D341Med (cell line): ENCODE measurements at regions not wholly inside any gene's neighbourhood (a gene's known extent, or its start where the extent isn't known, plus 50 kb on each side); places are given as distances from the start of the nearest gene placed in this dataset.

Experiments used
- DNase-seq: peaks from one replicate; pipeline ENCODE4 v3.0.0; 2012; ENCODE audit warnings: low spot score

- no peak for DNase-seq
Observed at GRCh38 chr13:106350208-106350607, 185.3 kb downstream of the EFNB2 start.

- no peak for DNase-seq
Observed at GRCh38 chr13:106349080-106349931, 186.2 kb downstream of the EFNB2 start.

DNA sequence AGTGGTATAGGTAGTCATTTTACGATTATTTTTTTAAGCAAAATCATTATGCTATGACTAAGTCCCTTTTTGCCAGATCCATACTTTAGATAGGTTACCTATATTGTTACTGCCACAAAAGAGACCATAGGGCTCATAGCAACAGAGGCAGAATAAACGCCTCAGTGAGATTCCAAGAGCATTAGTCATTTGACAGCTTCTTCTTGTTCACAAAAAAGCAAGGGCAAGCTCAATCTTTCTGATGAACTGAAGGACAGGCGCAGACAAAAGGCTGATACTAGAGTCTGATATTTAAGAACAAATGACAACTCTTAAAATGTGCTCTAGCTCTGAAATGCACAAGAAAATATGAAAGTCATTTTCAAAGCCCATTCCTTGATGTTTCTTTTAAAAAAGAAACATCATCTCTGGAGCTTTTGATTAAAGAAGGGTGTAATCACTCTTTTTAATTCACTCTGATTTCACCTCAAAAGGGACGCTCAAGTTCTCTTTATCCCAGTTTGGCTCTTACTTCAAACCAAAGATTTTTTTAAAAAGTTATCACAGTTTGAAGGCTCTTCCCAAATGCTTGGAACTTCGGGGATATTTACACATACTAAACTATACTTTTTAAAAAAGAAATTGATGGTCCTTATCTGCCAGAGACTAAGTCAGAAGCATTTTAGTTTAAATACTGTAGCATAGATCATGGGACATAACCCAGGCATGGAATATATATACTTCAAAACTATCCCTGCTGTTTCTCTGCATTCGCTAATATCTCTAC, 187.2 kb downstream of the EFNB2 start:
- no peak for DNase-seq

DNA sequence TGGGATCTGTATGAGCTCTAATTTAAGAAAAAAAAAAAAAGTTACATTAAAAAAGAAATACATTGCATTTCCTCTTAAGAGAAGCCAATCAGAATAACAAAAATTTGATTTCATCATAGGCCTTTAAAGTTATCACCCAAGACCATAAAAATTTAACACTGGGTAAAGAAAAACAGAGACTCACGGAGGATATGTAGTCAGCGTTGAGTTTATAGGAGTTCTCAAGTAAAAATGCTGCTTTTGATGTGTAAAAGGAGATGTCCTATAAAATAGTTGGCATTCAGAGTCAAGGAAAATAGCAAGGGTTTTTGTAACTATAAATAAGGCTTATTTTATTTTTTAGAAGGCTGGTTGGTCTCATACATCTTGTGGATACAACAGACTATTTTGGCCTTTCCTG, 191.1 kb downstream of the EFNB2 start:
- no peak for DNase-seq

DNA sequence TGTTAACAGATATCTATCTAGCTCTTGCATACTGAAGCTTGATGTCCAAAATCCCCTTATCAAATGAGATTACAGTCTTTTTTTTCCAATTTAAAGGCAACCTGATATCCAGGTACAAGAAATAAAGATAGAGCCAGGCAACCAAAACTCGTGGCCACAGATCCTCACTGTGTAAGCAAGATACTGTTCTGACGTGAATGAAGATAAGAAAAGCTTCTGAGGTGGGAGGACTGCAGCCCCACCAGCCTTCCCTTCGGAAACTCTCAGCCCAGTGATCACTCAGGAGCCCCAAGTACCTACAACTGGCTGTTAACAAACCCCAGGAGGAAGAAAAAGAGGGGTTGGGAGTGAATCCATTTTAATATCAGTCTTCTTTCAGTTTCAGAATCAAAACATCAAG, 191.6 kb downstream of the EFNB2 start:
- DNase-seq, result no peak

GRCh38 chr13:106340249-106340648, 195.2 kb downstream of the EFNB2 start:
- no peak for DNase-seq

- DNase-seq, result no peak
Observed at GRCh38 chr13:106337096-106337850, 198.2 kb downstream of the EFNB2 start.

GRCh38 chr13:106336668-106337067, 198.8 kb downstream of the EFNB2 start:
- DNase-seq, result no peak

GRCh38 chr13:106332621-106333020, 202.8 kb downstream of the EFNB2 start:
- DNase-seq, result no peak

DNA sequence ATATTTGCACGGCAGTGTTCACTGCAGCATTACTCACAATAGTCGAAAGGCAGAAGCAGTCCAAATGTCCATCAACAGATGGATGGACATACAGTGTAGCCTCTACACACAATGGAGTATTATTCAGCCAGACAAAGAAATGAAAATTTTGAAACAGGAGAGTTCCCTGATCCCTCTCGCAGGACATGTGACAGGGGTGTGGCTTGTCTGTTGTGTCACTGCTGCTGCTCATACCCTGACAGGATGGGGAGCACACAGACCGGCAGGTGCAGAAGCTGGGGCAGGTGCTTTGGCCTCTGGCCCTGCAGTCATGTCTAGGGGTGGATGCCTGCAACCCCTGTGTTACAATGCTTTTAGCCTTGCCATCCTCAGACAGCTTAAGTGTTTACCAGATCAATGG, 204.3 kb downstream of the EFNB2 start:
- no peak for DNase-seq

DNA sequence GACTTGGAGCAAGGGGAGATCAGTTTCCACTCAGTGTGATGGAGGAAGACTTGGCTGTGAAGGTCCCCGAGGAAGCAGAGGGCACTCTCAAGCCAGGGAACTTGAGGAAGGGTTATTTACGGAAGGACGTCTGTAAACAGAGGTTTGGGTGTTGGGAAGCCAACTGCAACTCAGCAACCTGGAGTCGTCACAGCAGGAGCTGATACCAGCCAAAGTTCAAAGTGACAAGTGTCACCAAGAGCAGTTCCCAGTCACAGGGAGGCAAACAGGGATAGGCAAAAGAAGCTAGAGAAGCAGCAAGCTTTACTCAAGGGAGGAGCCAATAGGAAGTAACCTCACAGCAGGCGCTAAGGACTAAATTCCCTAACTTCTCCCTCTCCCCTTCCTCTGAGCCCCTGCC, 205.5 kb downstream of the EFNB2 start:
- no peak for DNase-seq

- DNase-seq, result no peak
Observed at GRCh38 chr13:106326751-106327150, 208.7 kb downstream of the EFNB2 start.

- no peak for DNase-seq
Observed at GRCh38 chr13:106324444-106324843, 211.0 kb downstream of the EFNB2 start.

DNA sequence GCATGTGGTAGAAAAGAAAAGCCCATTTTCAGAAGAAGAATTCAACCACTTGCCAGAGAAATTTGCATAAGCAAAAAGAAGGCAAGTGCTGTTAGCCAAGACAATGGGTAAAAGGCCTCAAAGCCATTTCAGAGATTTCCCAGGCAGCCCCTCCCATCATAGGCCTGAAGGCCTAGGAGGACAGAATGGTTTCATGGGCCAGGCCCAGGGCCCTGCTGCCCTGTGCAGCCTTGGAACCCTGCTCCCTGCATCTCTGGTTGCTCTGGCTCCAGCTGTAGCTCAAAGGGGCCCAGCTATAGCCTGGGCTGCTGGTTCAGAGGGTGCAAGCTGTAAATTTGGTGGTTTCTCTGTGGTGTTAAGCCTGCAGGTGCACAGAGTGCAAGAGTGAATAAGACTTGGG, 212.8 kb downstream of the EFNB2 start:
- DNase-seq, result no peak

DNA sequence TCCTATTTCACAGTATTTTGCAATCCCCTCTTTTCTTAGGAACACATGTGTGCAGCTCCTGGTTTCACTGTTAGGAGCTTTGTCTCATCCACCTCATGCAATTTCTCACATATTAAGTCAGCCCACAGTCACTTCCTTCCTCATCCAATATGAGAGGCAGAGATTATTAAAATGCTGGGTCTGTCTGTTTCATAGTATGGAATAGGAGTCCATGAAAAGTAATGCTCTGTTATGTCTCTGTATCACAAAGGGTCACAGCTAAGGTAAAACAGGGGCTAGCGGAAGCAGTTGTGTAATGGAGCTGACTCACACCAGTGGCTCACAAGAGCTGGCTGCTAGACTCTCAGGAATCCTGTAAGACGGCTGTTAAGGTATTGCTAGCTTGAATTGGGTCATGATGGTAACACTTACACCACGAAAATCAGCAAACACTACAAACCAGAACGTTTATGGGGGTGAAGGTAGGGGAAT, 216.5 kb downstream of the EFNB2 start:
- no peak for DNase-seq

DNA sequence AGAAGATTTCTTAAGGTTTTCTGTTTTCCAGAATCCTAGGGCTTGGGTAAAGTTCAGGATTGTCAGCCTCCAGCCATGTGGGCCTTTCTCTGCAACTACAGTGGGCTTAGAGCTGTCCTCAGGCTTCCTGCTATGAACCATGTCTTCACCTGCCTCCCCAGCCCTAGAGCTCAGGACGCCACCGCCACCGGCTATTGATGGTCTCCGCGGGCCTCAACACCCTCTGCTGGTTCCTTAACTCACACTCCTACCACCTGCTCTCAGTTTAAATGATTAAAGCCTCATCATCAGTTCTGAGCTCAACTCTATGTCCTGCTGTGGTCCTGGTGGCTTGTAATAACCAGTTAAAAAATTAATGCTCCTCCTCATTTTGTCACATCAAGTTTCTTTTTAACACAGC, 221.0 kb downstream of the EFNB2 start:
- no peak for DNase-seq

DNA sequence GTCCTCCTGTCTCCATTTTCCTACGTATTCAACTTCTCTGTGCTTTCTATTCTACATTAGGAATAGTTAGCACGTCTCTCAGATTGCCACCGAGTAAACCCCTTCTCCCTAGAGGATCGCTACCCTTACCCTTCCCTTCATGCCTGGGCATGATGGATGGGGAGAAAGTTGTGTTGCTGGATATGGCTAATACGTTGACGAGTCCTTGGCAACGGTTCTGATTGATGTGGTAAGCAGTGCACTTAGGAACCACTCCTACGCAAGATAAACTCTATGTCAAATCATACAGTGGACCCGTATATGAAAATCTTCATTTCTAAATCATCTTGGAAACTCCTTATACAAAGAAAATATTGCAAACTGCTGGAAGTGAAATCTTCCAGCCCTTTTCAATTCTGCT, 224.5 kb downstream of the EFNB2 start:
- no peak for DNase-seq

DNA sequence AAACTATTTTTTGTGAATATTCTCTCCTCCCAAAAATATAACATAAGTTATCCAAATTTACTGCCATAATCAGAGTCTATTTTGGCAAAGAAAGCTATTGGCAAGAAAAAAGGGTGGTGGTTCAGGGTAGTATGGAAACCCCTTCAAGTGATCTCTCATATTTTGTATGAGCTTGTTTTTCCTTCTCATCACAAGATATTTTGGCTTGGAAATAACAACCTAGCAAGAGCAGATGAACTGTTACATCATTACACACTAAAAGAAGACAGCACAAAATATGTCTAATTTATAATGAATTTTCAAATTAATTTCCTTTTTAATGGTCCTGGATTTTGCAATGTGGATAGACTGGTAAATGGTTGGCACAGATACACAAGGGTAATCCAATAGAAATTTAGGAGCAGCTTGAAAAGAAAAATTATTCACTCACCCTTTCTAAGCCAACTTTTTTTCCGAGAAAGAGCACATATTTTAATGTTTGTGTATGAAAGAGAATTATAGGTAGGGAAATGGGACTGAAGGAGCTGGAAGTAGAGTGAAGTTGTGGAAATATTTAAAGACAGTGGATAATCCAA, 225.1 kb downstream of the EFNB2 start:
- DNase-seq, result no peak

GRCh38 chr13:106306748-106307277, 228.6 kb downstream of the EFNB2 start:
- DNase-seq, result no peak

DNA sequence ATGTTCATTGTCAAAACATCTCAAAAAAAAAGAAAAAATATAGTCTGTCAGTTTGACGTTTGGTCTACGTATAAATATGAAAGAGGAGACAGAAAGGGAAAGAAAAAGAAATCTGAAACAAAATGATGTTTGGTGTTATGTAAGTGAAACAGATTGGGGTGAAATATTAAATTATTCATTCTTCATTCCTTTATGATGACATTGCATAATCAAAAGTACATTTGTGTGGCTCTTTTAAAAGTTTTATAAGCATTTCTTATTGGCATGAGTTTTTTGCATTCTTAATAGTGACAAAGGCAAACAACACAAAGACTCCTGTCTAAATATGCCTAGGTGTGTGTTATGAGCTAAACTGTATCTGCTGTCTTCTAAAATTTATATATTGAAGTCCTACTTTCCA, 232.6 kb downstream of the EFNB2 start:
- no peak for DNase-seq

- DNase-seq, result no peak
Observed at GRCh38 chr13:106302011-106302410, 233.5 kb downstream of the EFNB2 start.

DNA sequence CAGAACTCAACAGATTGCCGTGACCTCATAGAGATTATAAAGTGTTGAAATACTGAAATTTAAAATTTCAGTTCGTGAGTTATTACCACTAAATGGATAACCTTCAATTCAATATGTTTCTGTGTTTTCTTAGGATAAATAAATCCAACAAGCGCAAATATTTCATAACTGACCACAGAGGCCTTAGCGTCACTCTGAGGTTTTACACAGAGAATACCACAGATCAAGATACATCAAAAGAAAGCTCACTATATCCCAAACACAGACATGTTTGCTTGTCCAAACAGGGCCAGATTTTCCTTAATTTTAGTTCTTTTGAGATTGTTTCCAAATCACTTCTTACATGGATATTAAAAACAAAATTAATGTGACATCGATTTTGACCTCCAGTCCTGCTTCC, 235.8 kb downstream of the EFNB2 start:
- no peak for DNase-seq
